Suprapubic skin (tissue), 4 donors: ENCODE measurements at regions not wholly inside any gene's neighbourhood (a gene's known extent, or its start where the extent isn't known, plus 50 kb on each side); places are given as distances from the start of the nearest gene placed in this dataset.

Experiments
- DNase-seq, 2 donors: peaks; one replicate each; pipeline ENCODE4 v3.0.0-alpha.2; 2019; ENCODE audit warnings: low spot score in 2 of 2
- H3K27ac ChIP-seq: fragments of 200-600 bp; sonication (generic); one replicate; pipeline ENCODE4 v1.5.1; 2019
- H3K27me3 ChIP-seq: fragments of 200-600 bp; sonication (generic); one replicate; pipeline ENCODE4 v1.5.1; 2019
- H3K36me3 ChIP-seq: fragments of 200-600 bp; sonication (generic); one replicate; pipeline ENCODE4 v1.5.1; 2019
- H3K4me1 ChIP-seq: fragments of 200-600 bp; sonication (generic); one replicate; pipeline ENCODE4 v1.5.1; 2019
- H3K4me3 ChIP-seq: fragments of 200-600 bp; sonication (generic); one replicate; pipeline ENCODE4 v1.5.1; 2019; ENCODE audit warnings: mild to moderate bottlenecking
- H3K9me3 ChIP-seq: fragments of 200-600 bp; sonication (generic); one replicate; pipeline ENCODE4 v1.5.1; 2019
- EP300 ChIP-seq: sonication (generic); formaldehyde crosslinking; IDR thresholded peaks from one replicate; pipeline ENCODE4 v1.6.1; 2017; ENCODE audit warnings: antibody characterized with exemption
- POLR2A ChIP-seq, 2 donors: fragments of 450-650 bp; IDR thresholded peaks; one replicate each; pipeline ENCODE4 v1.6.1; 2017; ENCODE audit warnings: antibody characterized with exemption in 2 of 2, mild to moderate bottlenecking in 2 of 2, moderate library complexity in 2 of 2
- POLR2AphosphoS5 ChIP-seq, 3 donors: sonication (generic); formaldehyde crosslinking; IDR thresholded peaks; one replicate each; pipeline ENCODE4 v1.6.1; 2017; ENCODE audit warnings: antibody characterized with exemption in 3 of 3
- WGBS: methylation state at CpG from one replicate; pipeline ENCODE4 v1.1.5; 2018; 5-methylcytosine and 5-hydroxymethylcytosine counted together
- TF ChIP-seq, protein P1 (sequence below), 2 donors: fragments of 200-600 bp in 1 of 2; fragments of 450-650 bp in 1 of 2; sonication (generic) in 1 of 2; IDR thresholded peaks; one replicate each; pipeline ENCODE4 v1.5.1; 2016 to 2019; ENCODE audit warnings: antibody characterized with exemption in 2 of 2, mild to moderate bottlenecking in 1 of 2, moderate library complexity in 1 of 2

DNA sequence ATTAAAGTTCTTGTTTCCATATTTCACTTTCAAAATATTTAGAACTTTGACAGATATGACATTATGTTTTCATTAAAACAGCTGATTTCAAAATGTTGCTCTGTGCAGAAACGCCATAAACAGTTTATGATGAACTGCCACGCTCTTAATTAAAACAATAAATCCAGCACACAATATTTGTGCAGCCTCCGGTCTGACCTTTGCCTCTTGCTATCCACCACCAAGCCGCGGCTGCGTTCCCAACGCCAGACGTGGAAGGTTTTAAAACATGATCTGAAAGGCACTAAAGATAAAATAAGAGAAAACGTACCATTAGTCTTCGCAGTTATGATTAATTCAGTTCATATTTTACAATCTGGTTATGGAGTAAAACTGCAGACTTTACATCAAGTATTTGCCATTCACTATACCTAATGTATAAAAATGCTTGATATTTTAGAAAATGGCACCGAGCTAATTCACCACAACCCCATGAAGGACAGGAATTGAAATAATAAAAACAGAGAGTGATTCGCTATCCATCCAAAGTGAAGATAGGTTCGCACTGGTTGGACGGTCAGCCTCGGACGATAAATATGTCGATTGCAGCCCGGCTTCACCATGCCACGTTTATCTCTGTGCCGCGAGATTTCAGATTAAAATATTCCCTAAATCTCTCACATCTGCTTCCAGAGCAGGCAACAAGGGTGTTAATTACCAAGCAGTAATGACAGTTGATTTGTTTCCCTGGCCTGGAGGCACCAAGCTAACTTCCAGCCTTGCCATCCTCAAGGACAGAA is 103.3 kb upstream of the ZNF507 start:
- TF ChIP-seq EP300 (no peak), POLR2AphosphoS5 (IDR thresholded peaks at IDR 0.05) (no peak), POLR2A (IDR thresholded peaks at IDR 0.05) (no peak)
- TF ChIP-seq, protein P1, sequence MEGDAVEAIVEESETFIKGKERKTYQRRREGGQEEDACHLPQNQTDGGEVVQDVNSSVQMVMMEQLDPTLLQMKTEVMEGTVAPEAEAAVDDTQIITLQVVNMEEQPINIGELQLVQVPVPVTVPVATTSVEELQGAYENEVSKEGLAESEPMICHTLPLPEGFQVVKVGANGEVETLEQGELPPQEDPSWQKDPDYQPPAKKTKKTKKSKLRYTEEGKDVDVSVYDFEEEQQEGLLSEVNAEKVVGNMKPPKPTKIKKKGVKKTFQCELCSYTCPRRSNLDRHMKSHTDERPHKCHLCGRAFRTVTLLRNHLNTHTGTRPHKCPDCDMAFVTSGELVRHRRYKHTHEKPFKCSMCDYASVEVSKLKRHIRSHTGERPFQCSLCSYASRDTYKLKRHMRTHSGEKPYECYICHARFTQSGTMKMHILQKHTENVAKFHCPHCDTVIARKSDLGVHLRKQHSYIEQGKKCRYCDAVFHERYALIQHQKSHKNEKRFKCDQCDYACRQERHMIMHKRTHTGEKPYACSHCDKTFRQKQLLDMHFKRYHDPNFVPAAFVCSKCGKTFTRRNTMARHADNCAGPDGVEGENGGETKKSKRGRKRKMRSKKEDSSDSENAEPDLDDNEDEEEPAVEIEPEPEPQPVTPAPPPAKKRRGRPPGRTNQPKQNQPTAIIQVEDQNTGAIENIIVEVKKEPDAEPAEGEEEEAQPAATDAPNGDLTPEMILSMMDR (IDR thresholded peaks at IDR 0.05): no peak
- Histone ChIP-seq H3K27me3 (no peaks in the 10 kb centered on the region), H3K27ac (no peak overlapping the region), H3K9me3 (no peaks in the 10 kb centered on the region), H3K4me1 (no peaks in the 10 kb centered on the region), H3K4me3 (no peak overlapping the region), H3K36me3 (no peaks in the 10 kb centered on the region)
- DNase-seq: peak in 1 of 2 donors; percentile 67
- 72% methylated on average over 21 of the region's 21 CpGs for WGBS

DNA sequence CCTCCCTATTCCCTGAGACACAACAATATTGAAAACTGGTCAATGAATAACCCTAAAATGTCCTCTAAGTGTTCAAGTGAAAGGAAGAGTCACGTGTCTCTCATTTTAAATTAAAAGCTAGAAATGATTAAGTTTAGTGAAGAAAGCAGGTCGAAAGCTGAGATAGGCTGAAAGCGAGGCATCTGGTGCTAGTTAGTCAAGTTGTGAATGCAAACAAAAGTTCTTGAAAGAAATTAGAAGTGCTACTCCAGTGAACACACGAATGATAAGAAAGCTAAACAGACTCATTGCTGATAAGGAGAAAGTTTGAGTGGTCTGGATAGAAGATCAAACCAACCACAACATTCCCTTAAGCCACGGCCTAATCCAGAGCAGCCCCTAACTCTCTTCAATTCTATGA is 99.4 kb upstream of the ZNF507 start:
- H3K27me3 ChIP-seq: no peaks in the 10 kb centered on the region
- no peak overlapping the region for H3K4me3 ChIP-seq
- no peak for TF ChIP-seq EP300
- TF ChIP-seq, protein P1 (IDR thresholded peaks at IDR 0.05): no peak
- no peaks in the 10 kb centered on the region for H3K4me1 ChIP-seq
- H3K9me3 ChIP-seq: no peaks in the 10 kb centered on the region
- no peak for DNase-seq
- 66% methylated on average over 5 of the region's 5 CpGs for WGBS
- H3K36me3 ChIP-seq: no peaks in the 10 kb centered on the region
- H3K27ac ChIP-seq: no peak overlapping the region

DNA sequence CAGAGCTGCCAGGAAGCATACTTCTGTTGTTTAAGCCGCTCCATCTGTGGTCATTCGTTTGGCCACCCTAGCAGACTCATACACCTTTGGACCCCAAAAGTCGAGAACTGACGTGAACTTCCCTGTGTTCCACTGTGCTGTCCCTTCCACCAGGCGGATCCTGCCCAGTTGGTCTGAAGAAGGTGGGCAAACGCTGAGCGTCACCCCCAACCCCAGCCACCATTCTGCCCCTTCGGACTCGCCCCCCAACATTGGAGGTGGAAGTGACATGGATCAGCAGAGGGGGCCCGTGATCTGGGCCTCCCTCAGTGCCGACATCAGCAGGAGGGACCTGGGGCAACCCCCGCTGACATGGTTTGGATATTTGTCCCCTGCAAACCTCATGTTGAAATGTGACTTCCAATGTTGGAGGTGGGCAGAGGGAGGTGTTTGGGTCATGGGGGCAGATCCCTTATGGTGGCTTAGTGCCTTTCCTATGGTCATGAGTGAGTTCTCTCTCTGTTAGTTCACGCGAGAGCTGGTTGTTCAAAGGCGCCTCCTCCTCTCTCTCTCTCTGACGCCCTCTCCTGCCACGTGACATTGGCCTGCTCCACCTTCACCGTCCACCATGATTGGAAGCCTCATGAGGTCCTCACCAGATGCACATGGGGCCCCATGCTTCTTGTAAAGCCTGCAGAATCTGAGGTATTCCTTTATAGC is 93.6 kb upstream of the ZNF507 start:
- H3K27me3 ChIP-seq: peaks cover 3% of the 10 kb centered on the region
- no peaks in the 10 kb centered on the region for H3K9me3 ChIP-seq
- no peaks in the 10 kb centered on the region for H3K4me1 ChIP-seq
- no peak overlapping the region for H3K27ac ChIP-seq
- DNase-seq: no peak
- 93% methylated on average over 17 of the region's 18 CpGs for WGBS
- no peaks in the 10 kb centered on the region for H3K36me3 ChIP-seq
- TF ChIP-seq POLR2A (IDR thresholded peaks at IDR 0.05) (no peak), POLR2AphosphoS5 (IDR thresholded peaks at IDR 0.05) (no peak), EP300 (no peak)
- TF ChIP-seq, protein P1 (IDR thresholded peaks at IDR 0.05): no peak
- no peak overlapping the region for H3K4me3 ChIP-seq

DNA sequence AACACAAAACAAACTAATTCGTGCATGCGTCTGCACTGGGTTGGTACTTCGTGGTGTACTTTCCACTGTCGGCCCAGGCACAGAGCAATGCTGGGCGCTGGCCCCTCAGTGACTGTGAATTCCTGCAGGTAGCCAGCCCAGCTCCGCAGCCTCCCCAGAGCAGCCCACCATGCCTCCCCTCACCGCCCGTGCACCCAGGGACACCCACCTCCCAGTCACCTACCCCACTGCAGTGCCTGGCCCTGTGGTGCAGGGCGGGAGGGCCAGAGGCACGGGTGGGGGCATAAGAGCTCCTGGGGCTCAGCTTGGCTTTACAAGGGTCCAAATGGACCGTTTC is 93.1 kb upstream of the ZNF507 start:
- no peak for DNase-seq
- TF ChIP-seq EP300: no peak
- TF ChIP-seq POLR2A (IDR thresholded peaks at IDR 0.05): no peak
- TF ChIP-seq, protein P1 (IDR thresholded peaks at IDR 0.05): no peak
- TF ChIP-seq POLR2AphosphoS5 (IDR thresholded peaks at IDR 0.05): no peak
- no peaks in the 10 kb centered on the region for H3K4me1 ChIP-seq
- H3K4me3 ChIP-seq: no peak overlapping the region
- H3K27me3 ChIP-seq: peaks cover 3% of the 10 kb centered on the region
- H3K9me3 ChIP-seq: no peaks in the 10 kb centered on the region
- H3K27ac ChIP-seq: no peak overlapping the region
- 85% methylated on average over 11 of the region's 11 CpGs for WGBS
- no peaks in the 10 kb centered on the region for H3K36me3 ChIP-seq

DNA sequence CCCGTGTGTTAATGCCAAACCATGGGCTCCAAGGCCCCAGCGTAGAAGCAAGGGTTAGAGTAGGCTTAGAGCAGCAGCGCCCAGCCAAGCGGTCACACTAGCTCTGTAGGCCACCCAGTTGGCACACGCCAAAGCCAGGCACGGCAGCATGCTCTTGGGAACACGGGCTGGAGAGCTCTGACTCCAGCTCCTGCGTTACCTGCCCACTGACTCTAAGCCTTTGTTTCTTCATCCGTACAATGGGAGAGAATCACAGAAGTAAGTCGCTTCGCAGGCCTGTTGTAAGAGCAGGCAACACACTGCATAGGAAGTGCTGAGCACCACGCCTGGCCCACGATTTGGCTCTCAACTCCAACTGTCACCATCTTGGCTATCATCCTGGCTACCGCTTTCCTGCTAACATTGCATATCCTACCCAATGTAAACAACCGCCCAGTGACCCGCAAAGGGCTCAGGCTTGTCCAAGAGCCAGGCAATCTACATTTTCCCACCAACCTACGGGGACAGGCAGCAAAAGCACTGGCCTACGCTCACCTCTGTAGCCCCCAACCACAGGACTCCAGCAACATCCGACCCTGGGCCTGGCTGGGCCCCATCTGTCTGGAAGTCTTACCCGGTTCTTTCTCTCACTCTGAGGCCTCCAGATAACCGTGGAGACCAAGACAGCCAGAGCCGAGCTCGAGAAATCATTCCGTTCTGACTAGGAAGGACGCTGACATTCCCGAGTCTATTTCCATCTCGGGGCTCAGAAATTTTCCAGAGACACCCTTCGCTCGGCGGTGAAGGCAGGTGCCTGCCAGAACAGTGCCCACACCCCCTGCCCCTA is 91.5 kb upstream of the ZNF507 start:
- TF ChIP-seq EP300 (no peak), POLR2A (IDR thresholded peaks at IDR 0.05) (no peak), POLR2AphosphoS5 (IDR thresholded peaks at IDR 0.05) (no peak)
- TF ChIP-seq, protein P1 (IDR thresholded peaks at IDR 0.05): no peak
- no peaks in the 10 kb centered on the region for H3K4me1 ChIP-seq
- no peaks in the 10 kb centered on the region for H3K9me3 ChIP-seq
- H3K27me3 ChIP-seq: peaks cover 3% of the 10 kb centered on the region
- H3K4me3 ChIP-seq: no peak overlapping the region
- 89% methylated on average over 30 of the region's 30 CpGs for WGBS
- H3K27ac ChIP-seq: no peak overlapping the region
- peak in 1 of 2 donors; percentile 66 for DNase-seq
- H3K36me3 ChIP-seq: no peaks in the 10 kb centered on the region
